ENCODE measurements at regions not wholly inside any gene's neighbourhood (a gene's known extent, or its start where the extent isn't known, plus 50 kb on each side); places are given as distances from the start of the nearest gene placed in this dataset.

GRCh38 chr15:66897416-66897815 lies 168.0 kb upstream of the SMAD3 start:
- BruUV-seq (replicated peaks) = no TSS peak
- Mint-ChIP-seq H3K9me3 (ENCODE audit: unreplicated experiment) (no peaks in the 10 kb centered on the region), H3K36me3 (ENCODE audit: insufficient read depth, unreplicated experiment) (no peaks in the 10 kb centered on the region), H3K27ac (ENCODE audit: unreplicated experiment) (no peak overlapping the region), H3K4me1 (ENCODE audit: low read depth, unreplicated experiment) (peaks cover 25% of the 10 kb centered on the region), H3K27me3 (ENCODE audit: insufficient read depth, unreplicated experiment) (no peaks in the 10 kb centered on the region), H3K4me3 (ENCODE audit: unreplicated experiment) (no peak overlapping the region)
- CTCF ChIA-PET = no interaction called here
- H3K36me3 ChIP-seq (ENCODE audit: control insufficient read depth, insufficient read depth, low read length) = no peaks in the 10 kb centered on the region
- DNase-seq = no peak
- intact Hi-C loops (cut with micrococcal nuclease; ENCODE audit: unreplicated experiment) = no loop called here
- no peak overlapping the region for H3K4me3 ChIP-seq (ENCODE audit: low read depth, low read length)
- TF ChIP-seq, protein P1, sequence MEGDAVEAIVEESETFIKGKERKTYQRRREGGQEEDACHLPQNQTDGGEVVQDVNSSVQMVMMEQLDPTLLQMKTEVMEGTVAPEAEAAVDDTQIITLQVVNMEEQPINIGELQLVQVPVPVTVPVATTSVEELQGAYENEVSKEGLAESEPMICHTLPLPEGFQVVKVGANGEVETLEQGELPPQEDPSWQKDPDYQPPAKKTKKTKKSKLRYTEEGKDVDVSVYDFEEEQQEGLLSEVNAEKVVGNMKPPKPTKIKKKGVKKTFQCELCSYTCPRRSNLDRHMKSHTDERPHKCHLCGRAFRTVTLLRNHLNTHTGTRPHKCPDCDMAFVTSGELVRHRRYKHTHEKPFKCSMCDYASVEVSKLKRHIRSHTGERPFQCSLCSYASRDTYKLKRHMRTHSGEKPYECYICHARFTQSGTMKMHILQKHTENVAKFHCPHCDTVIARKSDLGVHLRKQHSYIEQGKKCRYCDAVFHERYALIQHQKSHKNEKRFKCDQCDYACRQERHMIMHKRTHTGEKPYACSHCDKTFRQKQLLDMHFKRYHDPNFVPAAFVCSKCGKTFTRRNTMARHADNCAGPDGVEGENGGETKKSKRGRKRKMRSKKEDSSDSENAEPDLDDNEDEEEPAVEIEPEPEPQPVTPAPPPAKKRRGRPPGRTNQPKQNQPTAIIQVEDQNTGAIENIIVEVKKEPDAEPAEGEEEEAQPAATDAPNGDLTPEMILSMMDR (IDR thresholded peaks at IDR 0.05; ENCODE audit: insufficient read depth in 1 of 2, low read depth in 1 of 2, low read length in 1 of 2, severe bottlenecking in 1 of 2, unreplicated experiment in 1 of 2) = no peak
- POLR2A ChIA-PET = no interaction called here
- no peaks in the 10 kb centered on the region for H3K9me3 ChIP-seq
- H3K4me1 ChIP-seq = peaks cover 19% of the 10 kb centered on the region
- H3K27me3 ChIP-seq (replicated peaks; ENCODE audit: control insufficient read depth, insufficient read depth, low read length) = no peaks in the 10 kb centered on the region

DNA sequence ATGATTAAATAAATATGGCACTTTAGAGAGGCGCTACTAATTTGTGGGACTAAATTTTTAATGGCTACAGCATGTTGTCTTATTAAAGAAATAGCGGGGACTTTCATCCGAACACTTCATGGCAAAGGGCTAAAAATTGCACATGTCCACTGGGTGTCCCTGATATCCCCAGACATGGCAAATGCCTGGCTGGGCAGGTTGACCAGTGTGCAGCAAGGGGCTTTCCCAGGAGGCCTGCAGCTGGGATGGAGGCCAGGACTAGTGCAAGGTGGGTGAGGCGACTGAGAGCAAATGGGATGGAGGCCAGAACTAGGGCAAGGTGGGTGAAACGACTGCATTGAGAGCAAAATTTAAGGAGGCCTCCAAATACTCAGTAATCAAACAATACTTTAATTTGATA lies 167.4 kb upstream of the SMAD3 start:
- intact Hi-C loops (cut with micrococcal nuclease; ENCODE audit: unreplicated experiment) = no loop called here
- Histone ChIP-seq H3K27me3 (replicated peaks; ENCODE audit: control insufficient read depth, insufficient read depth, low read length) (no peaks in the 10 kb centered on the region), H3K36me3 (ENCODE audit: control insufficient read depth, insufficient read depth, low read length) (no peaks in the 10 kb centered on the region), H3K4me1 (peaks cover 19% of the 10 kb centered on the region), H3K9me3 (no peaks in the 10 kb centered on the region), H3K4me3 (ENCODE audit: low read depth, low read length) (no peak overlapping the region)
- Mint-ChIP-seq H3K4me3 (ENCODE audit: unreplicated experiment) (no peak overlapping the region), H3K27ac (ENCODE audit: unreplicated experiment) (no peak overlapping the region), H3K9me3 (ENCODE audit: unreplicated experiment) (no peaks in the 10 kb centered on the region), H3K36me3 (ENCODE audit: insufficient read depth, unreplicated experiment) (no peaks in the 10 kb centered on the region), H3K4me1 (ENCODE audit: low read depth, unreplicated experiment) (peaks cover 22% of the 10 kb centered on the region), H3K27me3 (ENCODE audit: insufficient read depth, unreplicated experiment) (no peaks in the 10 kb centered on the region)
- CTCF ChIA-PET = no interaction called here
- POLR2A ChIA-PET = no interaction called here
- no TSS peak for BruUV-seq (replicated peaks)
- TF ChIP-seq, protein P1 (IDR thresholded peaks at IDR 0.05; ENCODE audit: insufficient read depth in 1 of 2, low read depth in 1 of 2, low read length in 1 of 2, severe bottlenecking in 1 of 2, unreplicated experiment in 1 of 2) = no peak
- no peak for DNase-seq

DNA sequence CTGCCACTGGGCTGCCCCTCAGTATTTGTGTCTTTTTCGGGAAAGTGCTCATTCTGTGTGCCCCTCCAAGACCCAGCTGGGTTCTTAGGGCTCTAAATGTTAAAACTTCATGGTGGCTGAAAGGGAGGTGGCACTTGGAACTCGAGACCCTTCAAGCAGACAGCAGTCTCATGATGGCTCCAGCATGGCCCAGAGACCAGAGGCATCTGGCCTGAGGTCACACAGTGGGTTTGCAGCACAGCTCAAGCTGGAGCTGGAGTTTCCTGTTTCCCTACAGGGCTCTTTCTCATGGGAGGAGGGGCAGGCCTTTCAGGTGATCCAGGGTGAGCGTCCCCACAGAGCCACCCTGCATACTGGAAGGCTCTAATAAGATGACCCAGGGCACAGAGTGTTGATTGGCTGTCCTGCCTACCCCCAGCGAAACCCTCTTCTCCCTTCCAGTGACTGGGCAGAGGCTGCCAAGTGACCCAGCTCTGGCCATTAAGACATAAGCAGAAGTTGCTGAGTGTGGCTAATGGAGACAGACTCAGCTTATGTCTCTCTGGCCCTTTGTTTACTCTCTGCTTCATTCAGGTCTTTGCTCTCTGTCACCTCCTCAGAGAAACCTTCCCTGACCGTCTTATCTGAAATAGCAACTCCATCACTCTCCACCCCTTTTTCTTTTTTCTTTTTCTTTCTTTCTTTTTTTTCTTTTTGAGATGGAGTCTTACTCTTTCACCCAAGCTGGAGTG lies 166.6 kb upstream of the SMAD3 start:
- no peak for DNase-seq
- no peak overlapping the region for H3K4me3 Mint-ChIP-seq (ENCODE audit: unreplicated experiment)
- BruUV-seq (replicated peaks) = no TSS peak
- POLR2A ChIA-PET = no interaction called here
- CTCF ChIA-PET = interaction anchor here (1.1 kb wide), 1 partner anchor 10 kb away, joined by 3 read pairs; no protein-coding TSS in a partner anchor
- intact Hi-C loops (cut with micrococcal nuclease; ENCODE audit: unreplicated experiment) = no loop called here
- Histone ChIP-seq H3K27me3 (replicated peaks; ENCODE audit: control insufficient read depth, insufficient read depth, low read length) (no peaks in the 10 kb centered on the region), H3K36me3 (ENCODE audit: control insufficient read depth, insufficient read depth, low read length) (no peaks in the 10 kb centered on the region), H3K9me3 (no peaks in the 10 kb centered on the region), H3K4me1 (peaks cover 14% of the 10 kb centered on the region), H3K4me3 (ENCODE audit: low read depth, low read length) (no peak overlapping the region)
- TF ChIP-seq, protein P1 (IDR thresholded peaks at IDR 0.05; ENCODE audit: insufficient read depth in 1 of 2, low read depth in 1 of 2, low read length in 1 of 2, severe bottlenecking in 1 of 2, unreplicated experiment in 1 of 2) = no peak
- peaks cover 18% of the 10 kb centered on the region for H3K4me1 Mint-ChIP-seq (ENCODE audit: low read depth, unreplicated experiment)
- H3K27me3 Mint-ChIP-seq (ENCODE audit: insufficient read depth, unreplicated experiment) = no peaks in the 10 kb centered on the region
- no peaks in the 10 kb centered on the region for H3K36me3 Mint-ChIP-seq (ENCODE audit: insufficient read depth, unreplicated experiment)
- no peaks in the 10 kb centered on the region for H3K9me3 Mint-ChIP-seq (ENCODE audit: unreplicated experiment)
- no peak overlapping the region for H3K27ac Mint-ChIP-seq (ENCODE audit: unreplicated experiment)

Data from Caco-2 (cell line).